ENCODE measurements at regions not wholly inside any gene's neighbourhood (a gene's known extent, or its start where the extent isn't known, plus 50 kb on each side); places are given as distances from the start of the nearest gene placed in this dataset.

DNA sequence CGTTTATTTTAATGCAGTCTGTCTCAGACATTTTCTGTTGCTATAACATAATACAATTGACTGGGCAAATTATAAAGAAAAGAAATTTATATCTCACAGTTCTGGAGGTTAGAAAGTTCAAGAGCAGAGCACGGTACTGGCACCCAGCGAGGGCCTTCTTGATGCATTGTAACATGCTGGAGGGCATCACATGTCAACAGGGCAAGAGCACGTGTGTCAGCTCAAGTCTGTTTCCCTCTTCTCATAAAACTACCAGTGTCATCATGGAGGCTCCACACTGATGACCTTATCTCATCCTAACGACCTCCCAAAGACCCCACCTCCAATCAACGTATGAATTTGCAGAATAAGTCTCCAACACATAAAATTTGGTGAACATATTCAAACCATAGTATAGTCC is 90.6 kb upstream of the GRIK1 start (continued):
- TF ChIP-seq, protein P1, sequence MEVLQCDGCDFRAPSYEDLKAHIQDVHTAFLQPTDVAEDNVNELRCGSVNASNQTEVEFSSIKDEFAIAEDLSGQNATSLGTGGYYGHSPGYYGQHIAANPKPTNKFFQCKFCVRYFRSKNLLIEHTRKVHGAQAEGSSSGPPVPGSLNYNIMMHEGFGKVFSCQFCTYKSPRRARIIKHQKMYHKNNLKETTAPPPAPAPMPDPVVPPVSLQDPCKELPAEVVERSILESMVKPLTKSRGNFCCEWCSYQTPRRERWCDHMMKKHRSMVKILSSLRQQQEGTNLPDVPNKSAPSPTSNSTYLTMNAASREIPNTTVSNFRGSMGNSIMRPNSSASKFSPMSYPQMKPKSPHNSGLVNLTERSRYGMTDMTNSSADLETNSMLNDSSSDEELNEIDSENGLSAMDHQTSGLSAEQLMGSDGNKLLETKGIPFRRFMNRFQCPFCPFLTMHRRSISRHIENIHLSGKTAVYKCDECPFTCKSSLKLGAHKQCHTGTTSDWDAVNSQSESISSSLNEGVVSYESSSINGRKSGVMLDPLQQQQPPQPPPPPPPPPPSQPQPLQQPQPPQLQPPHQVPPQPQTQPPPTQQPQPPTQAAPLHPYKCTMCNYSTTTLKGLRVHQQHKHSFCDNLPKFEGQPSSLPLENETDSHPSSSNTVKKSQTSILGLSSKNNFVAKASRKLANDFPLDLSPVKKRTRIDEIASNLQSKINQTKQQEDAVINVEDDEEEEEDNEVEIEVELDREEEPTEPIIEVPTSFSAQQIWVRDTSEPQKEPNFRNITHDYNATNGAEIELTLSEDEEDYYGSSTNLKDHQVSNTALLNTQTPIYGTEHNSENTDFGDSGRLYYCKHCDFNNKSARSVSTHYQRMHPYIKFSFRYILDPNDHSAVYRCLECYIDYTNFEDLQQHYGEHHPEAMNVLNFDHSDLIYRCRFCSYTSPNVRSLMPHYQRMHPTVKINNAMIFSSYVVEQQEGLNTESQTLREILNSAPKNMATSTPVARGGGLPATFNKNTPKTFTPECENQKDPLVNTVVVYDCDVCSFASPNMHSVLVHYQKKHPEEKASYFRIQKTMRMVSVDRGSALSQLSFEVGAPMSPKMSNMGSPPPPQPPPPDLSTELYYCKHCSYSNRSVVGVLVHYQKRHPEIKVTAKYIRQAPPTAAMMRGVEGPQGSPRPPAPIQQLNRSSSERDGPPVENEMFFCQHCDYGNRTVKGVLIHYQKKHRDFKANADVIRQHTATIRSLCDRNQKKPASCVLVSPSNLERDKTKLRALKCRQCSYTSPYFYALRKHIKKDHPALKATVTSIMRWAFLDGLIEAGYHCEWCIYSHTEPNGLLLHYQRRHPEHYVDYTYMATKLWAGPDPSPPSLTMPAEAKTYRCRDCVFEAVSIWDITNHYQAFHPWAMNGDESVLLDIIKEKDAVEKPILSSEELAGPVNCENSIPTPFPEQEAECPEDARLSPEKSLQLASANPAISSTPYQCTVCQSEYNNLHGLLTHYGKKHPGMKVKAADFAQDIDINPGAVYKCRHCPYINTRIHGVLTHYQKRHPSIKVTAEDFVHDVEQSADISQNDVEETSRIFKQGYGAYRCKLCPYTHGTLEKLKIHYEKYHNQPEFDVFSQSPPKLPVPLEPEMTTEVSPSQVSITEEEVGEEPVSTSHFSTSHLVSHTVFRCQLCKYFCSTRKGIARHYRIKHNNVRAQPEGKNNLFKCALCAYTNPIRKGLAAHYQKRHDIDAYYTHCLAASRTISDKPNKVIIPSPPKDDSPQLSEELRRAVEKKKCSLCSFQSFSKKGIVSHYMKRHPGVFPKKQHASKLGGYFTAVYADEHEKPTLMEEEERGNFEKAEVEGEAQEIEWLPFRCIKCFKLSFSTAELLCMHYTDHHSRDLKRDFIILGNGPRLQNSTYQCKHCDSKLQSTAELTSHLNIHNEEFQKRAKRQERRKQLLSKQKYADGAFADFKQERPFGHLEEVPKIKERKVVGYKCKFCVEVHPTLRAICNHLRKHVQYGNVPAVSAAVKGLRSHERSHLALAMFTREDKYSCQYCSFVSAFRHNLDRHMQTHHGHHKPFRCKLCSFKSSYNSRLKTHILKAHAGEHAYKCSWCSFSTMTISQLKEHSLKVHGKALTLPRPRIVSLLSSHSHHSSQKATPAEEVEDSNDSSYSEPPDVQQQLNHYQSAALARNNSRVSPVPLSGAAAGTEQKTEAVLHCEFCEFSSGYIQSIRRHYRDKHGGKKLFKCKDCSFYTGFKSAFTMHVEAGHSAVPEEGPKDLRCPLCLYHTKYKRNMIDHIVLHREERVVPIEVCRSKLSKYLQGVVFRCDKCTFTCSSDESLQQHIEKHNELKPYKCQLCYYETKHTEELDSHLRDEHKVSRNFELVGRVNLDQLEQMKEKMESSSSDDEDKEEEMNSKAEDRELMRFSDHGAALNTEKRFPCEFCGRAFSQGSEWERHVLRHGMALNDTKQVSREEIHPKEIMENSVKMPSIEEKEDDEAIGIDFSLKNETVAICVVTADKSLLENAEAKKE (CRISPR knock-in tag; IDR thresholded peaks at IDR 0.05): no peak
- TF ChIP-seq EZH2 (IDR thresholded peaks at IDR 0.05; ENCODE audit: low read depth, unreplicated experiment) (no peak), POLR2AphosphoS5 (IDR thresholded peaks at IDR 0.05; ENCODE audit: low read depth) (no peak)

- H3K4me1 Mint-ChIP-seq: peaks cover 13% of the 10 kb centered on the region; the same call in 2 of the 3 replicates
- DNase-seq (ENCODE audit: low spot score) (no peak), ATAC-seq (no peak)
- no peak overlapping the region for H3K4me3 ChIP-seq
- no peaks in the 10 kb centered on the region for H3K79me2 ChIP-seq (replicated peaks; ENCODE audit: insufficient read depth)
- no peaks in the 10 kb centered on the region for H3K36me3 ChIP-seq (ENCODE audit: insufficient read depth)
- H3K9me3 Mint-ChIP-seq: peaks cover 4% of the 10 kb centered on the region
- no peaks in the 10 kb centered on the region for H3K27me3 Mint-ChIP-seq (ENCODE audit: insufficient read depth, low read depth, poor library complexity)
- H3K4me1 ChIP-seq (ENCODE audit: insufficient read depth): peaks cover 20% of the 10 kb centered on the region
- H4K20me1 ChIP-seq (replicated peaks; ENCODE audit: insufficient read depth): no peaks in the 10 kb centered on the region
- H3F3A ChIP-seq (replicated peaks; ENCODE audit: low read depth): no peaks in the 10 kb centered on the region
- no peaks in the 10 kb centered on the region for H3K27me3 ChIP-seq (ENCODE audit: insufficient read depth)
- H3K27ac Mint-ChIP-seq: peak overlapping the region; percentile 41; the same call in 1 of the 2 replicates
- H2AFZ ChIP-seq: peak overlapping the region; percentile 53; the same call in 1 of the 2 replicates
- H3K4me3 Mint-ChIP-seq: no peak overlapping the region
- peaks cover 4% of the 10 kb centered on the region; the same call in 1 of the 3 replicates for H3K36me3 Mint-ChIP-seq (ENCODE audit: low read depth)
- no peak for TF ChIP-seq EZH2phosphoT487 (IDR thresholded peaks at IDR 0.05; ENCODE audit: unreplicated experiment)
- TF ChIP-seq STAT1 (IDR thresholded peaks at IDR 0.05; ENCODE audit: unreplicated experiment): no peak
- no peak for TF ChIP-seq NANOG (IDR thresholded peaks at IDR 0.05; ENCODE audit: borderline replicate concordance)
- TF ChIP-seq EZH2 (IDR thresholded peaks at IDR 0.05; ENCODE audit: low read depth, unreplicated experiment): no peak
- TF ChIP-seq ZNF331 (CRISPR knock-in tag; IDR thresholded peaks at IDR 0.05; ENCODE audit: low read depth): no peak
- no peak for TF ChIP-seq POLR2AphosphoS5 (IDR thresholded peaks at IDR 0.05; ENCODE audit: low read depth)
- TF ChIP-seq ETS1 (IDR thresholded peaks at IDR 0.05): no peak
- no peak for TF ChIP-seq JUNB (IDR thresholded peaks at IDR 0.05; ENCODE audit: unreplicated experiment)
- peaks cover 5% of the 10 kb centered on the region; the same call in 1 of the 2 replicates for H3K9me2 ChIP-seq (ENCODE audit: insufficient read depth)
- peak overlapping the region; percentile 50 for H3K4me2 ChIP-seq
- H3K27ac ChIP-seq (ENCODE audit: low read depth): no peak overlapping the region
These were observed 88.7 kb upstream of the GRIK1 start for GRCh38 chr21:30028537-30028936.

Measured in GM23338 (cell line).